K562 (cell line): ENCODE measurements at regions not wholly inside any gene's neighbourhood (a gene's known extent, or its start where the extent isn't known, plus 50 kb on each side); places are given as distances from the start of the nearest gene placed in this dataset.

Experiments
- HMG20B ChIP-seq: fragments of 250-450 bp; sonication (Bioruptor Pico); IDR thresholded peaks from 2 replicates; pipeline ENCODE4 v1.5.0; 2021; ENCODE audit warnings: mild to moderate bottlenecking
- MXD1 ChIP-seq: fragments of 250-450 bp; sonication (Bioruptor Pico); IDR thresholded peaks from 2 replicates; pipeline ENCODE4 v1.8.0; 2021; ENCODE audit warnings: borderline replicate concordance, mild to moderate bottlenecking, moderate library complexity; ENCODE audit not compliant: poor library complexity, severe bottlenecking
- TCF7 ChIP-seq: sonication (generic); IDR thresholded peaks from 2 replicates; pipeline ENCODE4 v1.6.1; 2016; ENCODE audit warnings: antibody characterized with exemption, borderline replicate concordance

DNA sequence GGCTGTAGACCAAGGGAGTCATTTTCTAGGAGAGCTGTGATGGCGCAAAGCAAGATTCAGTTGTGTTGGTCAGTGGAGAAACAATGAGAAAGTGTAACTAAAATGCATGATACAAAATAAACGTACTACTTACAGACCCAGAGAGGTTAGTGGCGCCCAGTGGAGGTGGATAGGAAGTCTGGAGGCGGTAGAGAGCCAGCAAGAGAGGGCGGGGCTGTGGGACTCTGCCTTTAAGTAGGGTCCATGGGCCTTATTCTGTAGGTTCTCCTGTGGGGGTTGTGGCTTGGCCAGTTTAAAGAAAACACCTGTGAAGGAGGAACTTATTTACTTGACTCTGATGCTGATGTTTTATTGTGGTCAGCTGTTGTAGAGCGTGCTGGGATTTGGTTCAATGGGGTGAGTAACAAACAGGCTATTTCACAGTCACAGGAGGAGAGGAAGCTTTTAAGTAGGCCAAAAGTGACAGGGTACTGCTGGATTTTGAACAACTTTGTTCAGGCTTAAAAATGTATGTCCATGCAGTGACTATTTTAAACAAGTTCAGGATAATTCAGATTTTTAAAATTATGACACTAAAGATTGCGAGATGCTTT lies 1097.7 kb downstream of the TMTC2 start:
- TF ChIP-seq MXD1 (CRISPR knock-in tag) (no peak), TCF7 (no peak), HMG20B (CRISPR knock-in tag) (no peak)
